ENCODE measurements at regions not wholly inside any gene's neighbourhood (a gene's known extent, or its start where the extent isn't known, plus 50 kb on each side); places are given as distances from the start of the nearest gene placed in this dataset.

GRCh38 chr9:130756455-130757152, 63.0 kb downstream of the EXOSC2 start:
- TF ChIP-seq CTCF (conservative IDR thresholded peaks at IDR 0.05) (no peak), EZH2 (IDR thresholded peaks at IDR 0.05; ENCODE audit: low read depth) (no peak)
